PC-9 (cell line): ENCODE measurements at regions not wholly inside any gene's neighbourhood (a gene's known extent, or its start where the extent isn't known, plus 50 kb on each side); places are given as distances from the start of the nearest gene placed in this dataset.

ENCODE experiments used
- BruUV-seq: library from RNA; stranded (reverse); fragments of 400-500 nt; replicated peaks from 2 replicates; lab custom pipeline; 2021; lab: Mats Ljungman, UMichigan
- CTCF ChIA-PET: fragments of 300-600 bp; sonication (Branson Sonifier 250); formaldehyde crosslinking; loops from one replicate; lab custom pipeline; 2022; ENCODE audit warnings: antibody characterized with exemption; lab: Charles Lee
- POLR2A ChIA-PET: fragments of 300-600 bp; sonication (Branson Sonifier 250); formaldehyde crosslinking; loops from one replicate; lab custom pipeline; 2022; ENCODE audit warnings: antibody characterized with exemption; ENCODE audit not compliant: unreplicated experiment; lab: Charles Lee
- DNase-seq, 2 experiments: peaks; one replicate each; pipeline versions ENCODE4 v3.0.0 to v3.0.0-alpha.2; 2015 to 2022; ENCODE audit warnings: mixed read lengths in 1 of 2
- H2AFZ ChIP-seq: fragments of 200-600 bp; sonication (generic); 2 replicates; pipeline ENCODE4 v1.8.1; 2017; ENCODE audit warnings: antibody characterized with exemption
- H3F3A ChIP-seq: fragments of 200-600 bp; sonication (generic); 2 replicates; pipeline ENCODE4 v1.8.1; 2017; ENCODE audit warnings: antibody characterized with exemption, mild to moderate bottlenecking, low read depth; ENCODE audit not compliant: insufficient read depth
- H3K27ac ChIP-seq: fragments of 200-600 bp; sonication (generic); 2 replicates; pipeline ENCODE4 v1.6.1; 2016; ENCODE audit warnings: mixed run types
- H3K27me3 ChIP-seq: fragments of 200-600 bp; sonication (generic); 2 replicates; pipeline ENCODE4 v1.6.1; 2016; ENCODE audit warnings: low read depth, mixed run types; ENCODE audit not compliant: insufficient read depth
- H3K36me3 ChIP-seq: fragments of 200-600 bp; sonication (generic); 2 replicates; pipeline ENCODE4 v1.6.1; 2016; ENCODE audit warnings: low read depth, mixed run types
- H3K4me1 ChIP-seq: fragments of 200-600 bp; sonication (generic); replicated peaks from 2 replicates; pipeline ENCODE4 v1.6.1; 2016; ENCODE audit warnings: mixed run types; ENCODE audit not compliant: insufficient read depth
- H3K4me2 ChIP-seq: fragments of 200-600 bp; sonication (generic); 2 replicates; pipeline ENCODE4 v1.6.1; 2017; ENCODE audit warnings: mixed run types
- H3K4me3 ChIP-seq: fragments of 200-600 bp; sonication (generic); 2 replicates; pipeline ENCODE4 v1.6.1; 2016; ENCODE audit warnings: mixed run types
- H3K79me2 ChIP-seq: fragments of 200-600 bp; sonication (generic); 2 replicates; pipeline ENCODE4 v1.6.1; 2017; ENCODE audit warnings: low read depth, mixed run types
- H3K9me2 ChIP-seq: fragments of 200-600 bp; sonication (generic); 2 replicates; pipeline ENCODE4 v1.8.1; 2017; ENCODE audit warnings: mild to moderate bottlenecking; ENCODE audit not compliant: insufficient read depth
- H3K9me3 ChIP-seq: fragments of 200-600 bp; sonication (generic); 2 replicates; pipeline ENCODE4 v1.8.1; 2016; ENCODE audit warnings: low read depth; ENCODE audit not compliant: insufficient read depth
- H4K20me1 ChIP-seq: fragments of 200-600 bp; sonication (generic); 2 replicates; pipeline ENCODE4 v1.8.1; 2017; ENCODE audit not compliant: insufficient read depth
- CTCF ChIP-seq: fragments of 200-600 bp; sonication (generic); conservative IDR thresholded peaks from 2 replicates; pipeline ENCODE4 v1.6.1; 2017; ENCODE audit warnings: mixed run types, antibody characterized with exemption, mild to moderate bottlenecking, moderate library complexity
- EZH2 ChIP-seq: fragments of 200-600 bp; sonication (generic); IDR thresholded peaks from 2 replicates; pipeline ENCODE4 v1.8.0; 2017; ENCODE audit warnings: antibody characterized with exemption, low read depth
- intact Hi-C: fragments of 100-400 bp; cut with micrococcal nuclease; formaldehyde crosslinking; loops from one replicate; pipeline ENCODE4 v1.10.0; 2022; ENCODE audit not compliant: unreplicated experiment

GRCh38 chr3:189419683-189420082 is 211.5 kb upstream of the TP63 start:
- CTCF ChIA-PET = no interaction called here
- no peak overlapping the region for H2AFZ ChIP-seq
- no peaks in the 10 kb centered on the region for H3K79me2 ChIP-seq
- H3K36me3 ChIP-seq = no peaks in the 10 kb centered on the region
- no peaks in the 10 kb centered on the region for H3K4me1 ChIP-seq
- H3K4me2 ChIP-seq = no peak overlapping the region
- TF ChIP-seq EZH2 (no peak), CTCF (no peak)
- no peak overlapping the region for H3K4me3 ChIP-seq
- peaks cover 24% of the 10 kb centered on the region; the same call in 1 of the 2 replicates for H3K9me3 ChIP-seq
- POLR2A ChIA-PET = interaction anchor here (0.7 kb wide), 1 partner anchor 625 kb away, joined by 6 read pairs; no protein-coding TSS in a partner anchor
- DNase-seq = peak in 1 of 2 experiments; percentile 4
- H3K27ac ChIP-seq = no peak overlapping the region
- no peaks in the 10 kb centered on the region for H4K20me1 ChIP-seq
- no peaks in the 10 kb centered on the region for H3K9me2 ChIP-seq
- BruUV-seq = no TSS peak
- no peaks in the 10 kb centered on the region for H3F3A ChIP-seq
- no peaks in the 10 kb centered on the region for H3K27me3 ChIP-seq
- intact Hi-C loops = no loop called here

- Histone ChIP-seq H3K27ac (no peak overlapping the region), H3K79me2 (no peaks in the 10 kb centered on the region), H3K36me3 (no peaks in the 10 kb centered on the region), H3K9me3 (peaks cover 15% of the 10 kb centered on the region; the same call in 1 of the 2 replicates), H3K27me3 (no peaks in the 10 kb centered on the region), H3K4me2 (no peak overlapping the region), H3F3A (peaks cover 5% of the 10 kb centered on the region; the same call in 1 of the 2 replicates), H2AFZ (0 out of 2 replicates have a peak overlapping the region, but pooled peaks have one; percentile 4), H3K9me2 (no peaks in the 10 kb centered on the region), H4K20me1 (no peaks in the 10 kb centered on the region), H3K4me1 (no peaks in the 10 kb centered on the region), H3K4me3 (no peak overlapping the region)
- ChIA-PET CTCF (no interaction called here), POLR2A (no interaction called here)
- DNase-seq = no peak
- intact Hi-C loops = no loop called here
- TF ChIP-seq CTCF (no peak), EZH2 (no peak)
- no TSS peak for BruUV-seq
Measured at GRCh38 chr3:189424922-189425321, 206.3 kb upstream of the TP63 start.

- TF ChIP-seq EZH2 (no peak), CTCF (no peak)
- ChIA-PET CTCF (no interaction called here), POLR2A (interaction anchor here (0.6 kb wide), 1 partner anchor 1076 kb away, joined by 3 read pairs; no protein-coding TSS in a partner anchor)
- no TSS peak for BruUV-seq
- H3F3A ChIP-seq = peaks cover 5% of the 10 kb centered on the region; the same call in 1 of the 2 replicates
- H3K9me3 ChIP-seq = peaks cover 18% of the 10 kb centered on the region; the same call in 1 of the 2 replicates
- H4K20me1 ChIP-seq = no peaks in the 10 kb centered on the region
- no peaks in the 10 kb centered on the region for H3K27me3 ChIP-seq
- no peak overlapping the region for H3K4me2 ChIP-seq
- H3K4me3 ChIP-seq = no peak overlapping the region
- peak in 1 of 2 experiments; percentile 16 for DNase-seq
- H3K4me1 ChIP-seq = no peaks in the 10 kb centered on the region
- no peaks in the 10 kb centered on the region for H3K36me3 ChIP-seq
- no peak overlapping the region for H2AFZ ChIP-seq
- H3K27ac ChIP-seq = no peak overlapping the region
- no peaks in the 10 kb centered on the region for H3K9me2 ChIP-seq
- H3K79me2 ChIP-seq = no peaks in the 10 kb centered on the region
- intact Hi-C loops = no loop called here
Measured at GRCh38 chr3:189429019-189429418, 202.2 kb upstream of the TP63 start.
